Caco-2 (cell line): ENCODE measurements at regions not wholly inside any gene's neighbourhood (a gene's known extent, or its start where the extent isn't known, plus 50 kb on each side); places are given as distances from the start of the nearest gene placed in this dataset.

Source experiments
- BruUV-seq: library from RNA; stranded (reverse); fragments of 400-500 nt; replicated peaks from 2 replicates; lab custom pipeline; 2021; lab: Mats Ljungman, UMichigan
- CTCF ChIA-PET: fragments of 300-600 bp; sonication (Branson Sonifier 250); formaldehyde crosslinking; loops from one replicate; lab custom pipeline; 2022; ENCODE audit warnings: antibody characterized with exemption; lab: Charles Lee
- POLR2A ChIA-PET: fragments of 300-600 bp; sonication (Branson Sonifier 250); formaldehyde crosslinking; loops from one replicate; lab custom pipeline; 2022; ENCODE audit warnings: antibody characterized with exemption; lab: Charles Lee
- DNase-seq, 2 experiments: peaks; one replicate each; pipeline versions ENCODE4 v3.0.0 to v3.0.0-alpha.2; 2020 to 2022
- H3K27me3 ChIP-seq: replicated peaks from 2 replicates; pipeline ENCODE4 v1.6.0; 2011; ENCODE audit warnings: low read length; ENCODE audit not compliant: control insufficient read depth, insufficient read depth
- H3K36me3 ChIP-seq: 2 replicates; pipeline ENCODE4 v1.5.1; 2011; ENCODE audit warnings: low read length; ENCODE audit not compliant: control insufficient read depth, insufficient read depth
- H3K4me1 ChIP-seq: fragments of 250-450 bp; sonication (Bioruptor Pico); 2 replicates; pipeline ENCODE4 v1.5.1; 2020; ENCODE audit warnings: mild to moderate bottlenecking
- H3K4me3 ChIP-seq: 2 replicates; pipeline ENCODE4 v1.5.1; 2011; ENCODE audit warnings: low read depth, mild to moderate bottlenecking, control low read depth, low read length
- H3K9me3 ChIP-seq: fragments of 250-450 bp; sonication (Bioruptor Pico); 2 replicates; pipeline ENCODE4 v1.5.1; 2020; ENCODE audit warnings: mild to moderate bottlenecking, moderate library complexity
- H3K27ac Mint-ChIP-seq: one replicate; pipeline ENCODE4 v1.8.0; 2022; ENCODE audit warnings: mixed read lengths; ENCODE audit not compliant: unreplicated experiment
- H3K27me3 Mint-ChIP-seq: one replicate; pipeline ENCODE4 v1.8.0; 2022; ENCODE audit warnings: mixed read lengths; ENCODE audit not compliant: insufficient read depth, unreplicated experiment
- H3K36me3 Mint-ChIP-seq: one replicate; pipeline ENCODE4 v1.8.0; 2022; ENCODE audit warnings: mild to moderate bottlenecking, mixed read lengths; ENCODE audit not compliant: insufficient read depth, unreplicated experiment
- H3K4me1 Mint-ChIP-seq: one replicate; pipeline ENCODE4 v1.8.0; 2022; ENCODE audit warnings: low read depth, mixed read lengths; ENCODE audit not compliant: unreplicated experiment
- H3K4me3 Mint-ChIP-seq: one replicate; pipeline ENCODE4 v1.8.0; 2022; ENCODE audit warnings: mild to moderate bottlenecking, moderate library complexity, mixed read lengths; ENCODE audit not compliant: unreplicated experiment
- H3K9me3 Mint-ChIP-seq: one replicate; pipeline ENCODE4 v1.8.0; 2022; ENCODE audit warnings: mixed read lengths; ENCODE audit not compliant: unreplicated experiment
- CTCF ChIP-seq, 2 experiments: fragments of 200-600 bp in 1 of 2; IDR thresholded peaks; 1 replicate in 1 of 2; 2 replicates in 1 of 2; pipeline versions ENCODE4 v1.5.1 to v1.8.0; 2011 to 2022; ENCODE audit warnings: antibody characterized with exemption in 1 of 2, control low read depth in 1 of 2, inconsistent platforms in 1 of 2, low read depth in 1 of 2, low read length in 1 of 2, mild to moderate bottlenecking in 1 of 2, moderate library complexity in 1 of 2; ENCODE audit not compliant: insufficient read depth in 1 of 2, severe bottlenecking in 1 of 2, unreplicated experiment in 1 of 2
- intact Hi-C: fragments of 100-400 bp; cut with micrococcal nuclease; formaldehyde crosslinking; loops from one replicate; pipeline ENCODE4 v1.10.0; 2022; ENCODE audit not compliant: unreplicated experiment

DNA sequence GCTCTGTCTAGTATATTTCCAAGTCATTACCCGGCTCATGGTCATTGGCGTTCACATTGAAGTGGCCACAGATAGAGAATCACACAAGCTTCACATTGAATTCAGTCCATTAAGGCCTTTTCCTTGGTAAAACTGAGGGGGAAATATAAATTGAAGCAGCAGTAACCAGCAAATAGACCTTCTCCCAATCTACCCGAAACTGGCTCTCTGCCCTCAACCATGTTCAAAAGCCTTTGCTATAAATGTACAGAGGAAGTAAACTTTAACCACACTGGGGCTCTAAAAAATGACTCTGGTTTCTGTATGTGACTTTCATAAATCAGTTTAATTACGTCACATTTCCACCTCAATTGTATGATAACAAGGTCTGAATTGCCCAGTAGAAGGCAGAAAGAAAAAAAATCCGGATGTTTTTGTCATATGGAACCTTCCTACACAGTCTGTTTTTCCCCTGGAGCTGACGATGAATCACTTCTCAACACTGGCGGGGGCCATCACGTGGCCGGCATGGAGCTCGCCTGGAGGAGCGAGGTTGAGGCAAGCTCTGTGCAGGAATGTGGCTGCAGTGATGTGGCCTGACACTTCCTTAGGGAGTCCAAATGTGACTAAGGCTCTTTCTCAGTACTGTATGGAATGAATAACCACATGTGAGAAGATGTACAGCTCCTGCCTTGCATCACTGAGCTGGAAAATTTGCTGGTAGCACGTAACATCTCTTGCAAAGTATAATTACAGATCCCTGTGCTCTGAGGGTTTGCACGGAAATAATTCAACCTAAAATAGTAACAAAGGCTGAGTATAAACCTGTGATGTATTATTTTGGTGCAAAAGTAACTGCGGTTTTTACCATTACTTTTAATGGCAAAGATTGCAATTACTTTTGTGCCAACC is 58.6 kb upstream of the SNX9 start:
- Histone ChIP-seq H3K4me3 (no peak overlapping the region), H3K27me3 (no peaks in the 10 kb centered on the region), H3K36me3 (no peaks in the 10 kb centered on the region), H3K4me1 (peaks cover 30% of the 10 kb centered on the region), H3K9me3 (no peaks in the 10 kb centered on the region)
- ChIA-PET CTCF (interaction anchor here (1.1 kb wide), 1 partner anchor 109 kb away, joined by 3 read pairs; no protein-coding TSS in a partner anchor), POLR2A (interaction anchor here (0.5 to 0.6 kb wide), 2 partner anchors 233 to 384 kb away, joined by 3 read pairs; no protein-coding TSS in a partner anchor)
- Mint-ChIP-seq H3K36me3 (no peaks in the 10 kb centered on the region), H3K27me3 (no peaks in the 10 kb centered on the region), H3K4me1 (peaks cover 46% of the 10 kb centered on the region), H3K4me3 (peak overlapping the region; percentile 24), H3K27ac (peak overlapping the region; percentile 94), H3K9me3 (no peaks in the 10 kb centered on the region)
- DNase-seq: peak; percentile 39 to 71
- no peak for TF ChIP-seq CTCF (IDR thresholded peaks at IDR 0.05; ENCODE audit: insufficient read depth in 1 of 2, low read depth in 1 of 2, low read length in 1 of 2, severe bottlenecking in 1 of 2, unreplicated experiment in 1 of 2)
- no TSS peak for BruUV-seq
- intact Hi-C loops: no loop called here

- no peaks in the 10 kb centered on the region for H3K9me3 ChIP-seq
- H3K4me3 ChIP-seq: no peak overlapping the region
- peaks cover 27% of the 10 kb centered on the region for H3K4me1 ChIP-seq
- H3K27me3 ChIP-seq: no peaks in the 10 kb centered on the region
- Mint-ChIP-seq H3K27me3 (no peaks in the 10 kb centered on the region), H3K36me3 (no peaks in the 10 kb centered on the region), H3K4me1 (peaks cover 34% of the 10 kb centered on the region), H3K4me3 (no peak overlapping the region), H3K9me3 (no peaks in the 10 kb centered on the region), H3K27ac (no peak overlapping the region)
- intact Hi-C loops: no loop called here
- no peaks in the 10 kb centered on the region for H3K36me3 ChIP-seq
- no TSS peak for BruUV-seq
- ChIA-PET POLR2A (no interaction called here), CTCF (no interaction called here)
- no peak for DNase-seq
- no peak for TF ChIP-seq CTCF (IDR thresholded peaks at IDR 0.05; ENCODE audit: insufficient read depth in 1 of 2, low read depth in 1 of 2, low read length in 1 of 2, severe bottlenecking in 1 of 2, unreplicated experiment in 1 of 2)
Measured at GRCh38 chr6:157766901-157767774, 55.9 kb upstream of the SNX9 start.

- Histone ChIP-seq H3K36me3 (no peaks in the 10 kb centered on the region), H3K9me3 (no peaks in the 10 kb centered on the region), H3K4me1 (peaks cover 21% of the 10 kb centered on the region), H3K4me3 (no peak overlapping the region), H3K27me3 (no peaks in the 10 kb centered on the region)
- no peaks in the 10 kb centered on the region for H3K27me3 Mint-ChIP-seq
- no peak for DNase-seq
- POLR2A ChIA-PET: no interaction called here
- peaks cover 32% of the 10 kb centered on the region for H3K4me1 Mint-ChIP-seq
- no peak overlapping the region for H3K4me3 Mint-ChIP-seq
- intact Hi-C loops: no loop called here
- CTCF ChIA-PET: no interaction called here
- no peak overlapping the region for H3K27ac Mint-ChIP-seq
- H3K9me3 Mint-ChIP-seq: no peaks in the 10 kb centered on the region
- TF ChIP-seq CTCF (IDR thresholded peaks at IDR 0.05; ENCODE audit: insufficient read depth in 1 of 2, low read depth in 1 of 2, low read length in 1 of 2, severe bottlenecking in 1 of 2, unreplicated experiment in 1 of 2): no peak
- H3K36me3 Mint-ChIP-seq: peaks cover 4% of the 10 kb centered on the region
- BruUV-seq: no TSS peak
Measured at GRCh38 chr6:157767775-157768156, 55.3 kb upstream of the SNX9 start.
